ENCODE measurements at regions not wholly inside any gene's neighbourhood (a gene's known extent, or its start where the extent isn't known, plus 50 kb on each side); places are given as distances from the start of the nearest gene placed in this dataset.

DNA sequence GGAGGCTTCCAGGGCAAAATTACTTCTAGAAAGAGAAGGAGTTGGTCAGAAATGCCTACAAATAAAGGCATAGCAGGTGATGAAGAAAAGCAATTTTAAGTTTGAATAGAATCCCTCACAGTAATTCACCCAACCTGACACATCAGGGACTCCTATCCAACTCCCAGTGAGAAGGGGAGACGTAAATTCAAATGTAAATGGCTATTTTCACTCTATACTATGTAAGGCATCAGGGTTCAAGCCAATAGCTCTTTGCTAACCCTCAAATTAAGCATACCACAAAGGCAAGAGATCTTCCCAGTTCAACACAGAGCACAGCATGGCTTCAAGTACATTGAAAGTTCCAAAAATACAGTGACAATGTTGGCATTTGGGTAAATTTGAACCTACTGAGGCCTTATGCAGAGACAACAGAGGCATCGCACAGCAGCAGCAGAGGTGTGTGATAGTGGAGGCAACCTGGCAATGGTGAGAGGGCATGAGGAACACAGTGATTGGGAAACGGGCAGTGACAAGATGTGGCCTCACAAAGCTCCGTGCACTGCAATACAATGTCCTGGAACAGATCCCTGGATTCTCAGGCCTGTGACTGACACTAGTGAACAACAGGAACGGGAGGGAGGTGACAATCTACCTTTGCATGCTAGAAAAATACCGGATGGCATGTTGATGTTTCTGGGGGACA, 95.7 kb downstream of the VSTM2A start:
- H3K27me3 ChIP-seq (ENCODE audit: control insufficient read depth in 1 of 2, insufficient read depth in 2 of 2, low read length in 2 of 2) = no peaks in the 10 kb centered on the region
- Mint-ChIP-seq H3K36me3 (ENCODE audit: low read depth) (no peaks in the 10 kb centered on the region), H3K4me1 (ENCODE audit: low read depth) (no peaks in the 10 kb centered on the region), H3K4me3 (no peak overlapping the region), H3K27me3 (no peaks in the 10 kb centered on the region), H3K9me3 (no peaks in the 10 kb centered on the region), H3K27ac (no peak overlapping the region)
- DNase-seq (no peak), ATAC-seq (ENCODE audit: poor library complexity) (no peak)
- intact Hi-C loops (cut with DNase I, micrococcal nuclease) = no loop called here
- H3K4me3 ChIP-seq (ENCODE audit: low read length) = no peak overlapping the region
- ChIA-PET POLR2A (no interaction called here), CTCF (no interaction called here)
- no peak overlapping the region for H3K27ac ChIP-seq (ENCODE audit: low read depth in 1 of 2, low read length in 2 of 2)
- peaks cover 0 to 8% of the 10 kb centered on the region in 2 experiments for H3K9me3 ChIP-seq (ENCODE audit: control insufficient read depth in 1 of 2, insufficient read depth in 1 of 2, low read length in 2 of 2)
- H3K36me3 ChIP-seq (ENCODE audit: insufficient read depth, low read length) = no peaks in the 10 kb centered on the region
- H3K4me1 ChIP-seq (ENCODE audit: insufficient read depth, low read length) = no peaks in the 10 kb centered on the region
- TF ChIP-seq, protein P1, sequence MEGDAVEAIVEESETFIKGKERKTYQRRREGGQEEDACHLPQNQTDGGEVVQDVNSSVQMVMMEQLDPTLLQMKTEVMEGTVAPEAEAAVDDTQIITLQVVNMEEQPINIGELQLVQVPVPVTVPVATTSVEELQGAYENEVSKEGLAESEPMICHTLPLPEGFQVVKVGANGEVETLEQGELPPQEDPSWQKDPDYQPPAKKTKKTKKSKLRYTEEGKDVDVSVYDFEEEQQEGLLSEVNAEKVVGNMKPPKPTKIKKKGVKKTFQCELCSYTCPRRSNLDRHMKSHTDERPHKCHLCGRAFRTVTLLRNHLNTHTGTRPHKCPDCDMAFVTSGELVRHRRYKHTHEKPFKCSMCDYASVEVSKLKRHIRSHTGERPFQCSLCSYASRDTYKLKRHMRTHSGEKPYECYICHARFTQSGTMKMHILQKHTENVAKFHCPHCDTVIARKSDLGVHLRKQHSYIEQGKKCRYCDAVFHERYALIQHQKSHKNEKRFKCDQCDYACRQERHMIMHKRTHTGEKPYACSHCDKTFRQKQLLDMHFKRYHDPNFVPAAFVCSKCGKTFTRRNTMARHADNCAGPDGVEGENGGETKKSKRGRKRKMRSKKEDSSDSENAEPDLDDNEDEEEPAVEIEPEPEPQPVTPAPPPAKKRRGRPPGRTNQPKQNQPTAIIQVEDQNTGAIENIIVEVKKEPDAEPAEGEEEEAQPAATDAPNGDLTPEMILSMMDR (IDR thresholded peaks at IDR 0.05) = no peak

DNA sequence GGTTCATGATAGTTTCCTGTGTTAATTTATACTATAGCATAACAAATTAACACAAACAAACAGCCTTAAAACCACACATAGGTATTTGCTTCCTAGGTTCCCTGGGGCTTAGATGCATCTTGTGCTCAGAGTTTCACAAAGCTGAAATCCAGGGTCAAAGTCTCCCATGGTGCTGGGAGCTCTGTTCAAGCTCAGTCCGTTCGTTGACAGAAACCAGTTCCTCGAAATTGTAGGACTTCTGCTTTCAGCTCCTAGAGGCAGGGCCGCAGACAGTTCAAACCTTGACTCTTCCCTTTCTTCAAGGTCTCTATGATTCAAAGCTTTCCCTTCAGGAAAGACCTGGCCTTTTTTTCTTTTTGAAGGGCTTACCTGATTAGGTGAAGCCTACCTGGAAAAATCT, 90.5 kb downstream of the VSTM2A start:
- no peak overlapping the region for H3K4me3 ChIP-seq (ENCODE audit: low read length)
- POLR2A ChIA-PET = interaction anchor here (0.8 kb wide), 1 partner anchor 18 kb away, joined by 3 read pairs; no protein-coding TSS in a partner anchor
- no peak overlapping the region for H3K4me3 Mint-ChIP-seq
- intact Hi-C loops (cut with DNase I, micrococcal nuclease) = no loop called here
- H3K4me1 ChIP-seq (ENCODE audit: insufficient read depth, low read length) = no peaks in the 10 kb centered on the region
- TF ChIP-seq, protein P1 (IDR thresholded peaks at IDR 0.05) = no peak
- no peaks in the 10 kb centered on the region for H3K27me3 ChIP-seq (ENCODE audit: control insufficient read depth in 1 of 2, insufficient read depth in 2 of 2, low read length in 2 of 2)
- peaks cover 0 to 13% of the 10 kb centered on the region in 2 experiments for H3K9me3 ChIP-seq (ENCODE audit: control insufficient read depth in 1 of 2, insufficient read depth in 1 of 2, low read length in 2 of 2)
- H3K9me3 Mint-ChIP-seq = peaks cover 3% of the 10 kb centered on the region
- H3K27me3 Mint-ChIP-seq = no peaks in the 10 kb centered on the region
- no peak overlapping the region for H3K27ac Mint-ChIP-seq
- ATAC-seq (ENCODE audit: poor library complexity) = no peak
- no peaks in the 10 kb centered on the region for H3K36me3 ChIP-seq (ENCODE audit: insufficient read depth, low read length)
- CTCF ChIA-PET = no interaction called here
- H3K4me1 Mint-ChIP-seq (ENCODE audit: low read depth) = no peaks in the 10 kb centered on the region
- no peak overlapping the region for H3K27ac ChIP-seq (ENCODE audit: low read depth in 1 of 2, low read length in 2 of 2)
- H3K36me3 Mint-ChIP-seq (ENCODE audit: low read depth) = no peaks in the 10 kb centered on the region
- DNase-seq = no peak

DNA sequence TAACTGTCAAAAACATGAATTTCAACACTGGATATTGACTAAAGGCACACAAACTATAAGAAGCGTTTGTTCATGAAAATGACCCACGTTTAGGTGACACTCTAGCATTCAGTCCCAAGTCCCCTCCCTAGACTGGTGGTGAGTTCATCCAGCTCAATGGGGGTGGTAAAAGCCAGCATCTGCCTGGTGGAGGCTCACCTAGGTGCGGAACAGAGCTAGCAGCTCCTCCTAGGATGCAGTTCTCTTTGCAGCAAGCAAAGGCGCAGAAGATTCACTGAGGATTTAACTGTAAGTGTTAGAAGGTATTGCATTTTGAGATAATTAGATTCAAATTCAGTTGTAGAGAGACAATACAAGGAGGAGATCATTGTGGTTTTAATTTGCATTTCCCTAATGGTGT, 87.6 kb downstream of the VSTM2A start:
- DNase-seq = no peak
- intact Hi-C loops (cut with DNase I, micrococcal nuclease) = no loop called here
- Histone ChIP-seq H3K9me3 (ENCODE audit: control insufficient read depth in 1 of 2, insufficient read depth in 1 of 2, low read length in 2 of 2) (peaks cover 0 to 11% of the 10 kb centered on the region in 2 experiments), H3K27ac (ENCODE audit: low read depth in 1 of 2, low read length in 2 of 2) (no peak overlapping the region), H3K36me3 (ENCODE audit: insufficient read depth, low read length) (no peaks in the 10 kb centered on the region), H3K4me1 (ENCODE audit: insufficient read depth, low read length) (no peaks in the 10 kb centered on the region), H3K4me3 (ENCODE audit: low read length) (no peak overlapping the region), H3K27me3 (ENCODE audit: control insufficient read depth in 1 of 2, insufficient read depth in 2 of 2, low read length in 2 of 2) (no peaks in the 10 kb centered on the region)
- H3K27ac Mint-ChIP-seq = no peak overlapping the region
- H3K27me3 Mint-ChIP-seq = no peaks in the 10 kb centered on the region
- H3K4me1 Mint-ChIP-seq (ENCODE audit: low read depth) = no peaks in the 10 kb centered on the region
- no peak overlapping the region for H3K4me3 Mint-ChIP-seq
- ChIA-PET POLR2A (no interaction called here), CTCF (no interaction called here)
- no peak for ATAC-seq (ENCODE audit: poor library complexity)
- no peaks in the 10 kb centered on the region for H3K36me3 Mint-ChIP-seq (ENCODE audit: low read depth)
- TF ChIP-seq, protein P1 (IDR thresholded peaks at IDR 0.05) = no peak
- H3K9me3 Mint-ChIP-seq = peaks cover 4% of the 10 kb centered on the region
